ENCODE measurements at regions not wholly inside any gene's neighbourhood (a gene's known extent, or its start where the extent isn't known, plus 50 kb on each side); places are given as distances from the start of the nearest gene placed in this dataset.
"Not testable (repeated sequence)": the region's sequence is repeated elsewhere in the genome, so short reads cannot be mapped to it uniquely, and the experiment has no call there.

DNA sequence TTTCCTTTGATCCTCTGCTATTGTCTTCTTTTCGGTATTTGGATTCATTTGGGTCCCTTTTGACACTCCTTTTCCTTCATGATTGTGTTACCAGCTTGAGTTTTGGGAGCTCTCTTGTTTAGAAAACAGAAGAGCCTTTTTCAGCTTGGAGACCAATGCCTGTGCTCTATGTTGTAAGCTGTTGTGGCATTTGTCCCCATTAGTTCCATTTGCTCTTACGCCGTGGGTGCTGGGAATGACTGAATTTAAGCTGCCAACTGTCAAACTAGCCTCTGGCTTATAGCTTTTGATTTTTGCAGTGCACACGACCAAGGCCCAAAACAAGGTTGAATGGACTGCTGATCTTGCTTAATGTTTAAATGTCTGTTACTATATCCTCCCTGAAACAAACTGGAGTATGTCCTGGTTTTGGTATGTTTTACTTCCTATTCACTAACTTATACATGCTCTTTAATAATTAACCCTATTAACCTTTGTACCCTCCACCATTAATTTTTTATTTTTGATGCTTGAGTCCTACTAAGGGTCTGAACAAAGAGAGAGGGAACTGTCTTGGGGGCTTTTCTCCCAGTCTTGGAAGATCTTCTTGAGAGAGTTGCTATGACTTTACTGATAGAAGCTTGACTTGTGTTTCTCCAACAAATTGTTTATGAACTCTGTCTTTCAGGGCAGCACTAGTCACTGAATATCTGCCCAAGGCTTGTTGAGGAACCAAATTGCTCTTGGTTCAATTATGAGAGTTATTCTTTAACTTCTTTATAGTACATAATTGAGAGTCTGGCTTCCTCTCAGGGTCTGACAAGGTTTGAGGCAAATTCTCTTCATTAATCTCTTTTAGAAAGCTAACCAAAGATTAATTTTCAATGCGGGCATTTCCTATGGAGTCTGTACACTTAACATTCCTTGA lies 100.3 kb upstream of the SIRPG start:
- FAIRE-seq: no peak
- no peak for DNase-seq (ENCODE audit: insufficient read length, low spot score)

DNA sequence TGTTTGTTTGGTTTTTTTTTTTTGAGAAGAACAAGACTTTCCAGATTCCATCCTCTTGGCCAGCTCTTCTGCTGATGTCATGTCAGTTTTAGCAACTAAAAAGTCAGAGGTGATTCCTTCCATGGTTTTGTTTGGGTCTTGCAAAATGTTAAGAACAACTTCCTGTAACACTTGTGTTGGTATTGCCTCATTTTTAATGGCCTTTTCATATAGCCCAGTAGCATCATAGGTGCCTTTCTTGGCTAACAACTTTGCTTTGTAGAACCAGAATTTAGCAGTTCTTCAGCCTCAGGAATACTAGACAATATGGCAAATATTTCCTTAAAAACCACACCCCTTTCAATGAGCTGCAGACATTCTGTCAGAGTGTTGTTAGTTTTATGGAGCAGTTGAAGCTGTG lies 99.5 kb upstream of the SIRPG start:
- no peak for FAIRE-seq
- DNase-seq (ENCODE audit: insufficient read length, low spot score): no peak

DNA sequence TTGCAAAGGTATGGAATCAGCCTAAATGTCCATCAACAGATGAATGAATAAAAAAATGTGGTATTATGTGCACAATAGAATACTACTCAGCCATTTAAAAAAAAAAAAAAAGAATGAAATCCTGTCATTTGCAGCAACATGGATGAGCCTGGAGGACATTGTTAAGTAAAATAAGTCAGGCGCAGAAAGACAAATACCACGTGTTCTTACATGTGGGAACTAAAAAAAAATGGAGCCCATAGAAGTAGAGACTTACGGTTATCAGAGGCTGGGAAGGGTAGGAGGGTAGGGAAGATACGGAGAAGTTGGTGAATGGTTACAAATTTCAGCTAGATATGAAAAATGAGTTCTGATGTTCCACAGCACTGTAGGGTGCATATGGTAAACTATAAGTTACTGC lies 97.2 kb upstream of the SIRPG start:
- no peak for DNase-seq (ENCODE audit: insufficient read length, low spot score)

DNA sequence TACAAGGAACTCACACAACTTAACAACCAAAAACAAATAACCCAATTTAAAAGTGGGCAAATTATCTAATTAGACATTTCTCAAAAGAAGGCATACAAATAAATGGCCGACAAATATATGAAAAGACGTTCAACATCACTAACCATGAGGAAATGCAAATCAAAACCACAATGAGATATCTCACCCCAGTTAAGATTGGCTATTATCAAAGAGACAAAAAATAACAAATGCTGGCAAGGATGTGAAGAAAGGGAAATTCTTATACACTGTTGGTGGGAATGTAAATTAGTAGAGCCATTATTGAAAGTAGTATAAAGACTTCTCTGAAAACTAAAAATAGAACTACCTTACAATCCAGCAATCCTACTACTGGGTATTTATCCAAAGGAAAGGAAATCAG lies 96.7 kb upstream of the SIRPG start:
- DNase-seq (ENCODE audit: insufficient read length, low spot score) (no peak), FAIRE-seq (no peak)

More for the DNA sequence above, 97.2 kb upstream of the SIRPG start:
- no peak for FAIRE-seq

DNA sequence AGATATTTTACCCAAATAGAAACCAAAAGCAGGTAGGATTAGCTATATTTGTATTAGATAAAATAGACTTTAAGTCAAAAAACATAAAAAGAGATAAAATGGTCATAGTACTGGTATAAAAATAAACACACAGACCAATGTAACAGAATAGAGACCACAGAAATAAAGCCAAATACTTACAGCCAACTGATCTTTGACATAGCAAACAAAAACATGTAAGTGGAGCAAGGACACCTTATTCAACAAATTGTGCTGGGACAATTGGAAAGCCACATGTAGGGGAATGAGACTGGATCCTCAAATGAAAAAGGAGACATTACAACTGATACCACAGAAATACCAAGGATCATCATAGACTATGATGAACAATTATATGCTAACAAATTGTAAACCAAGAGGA lies 94.5 kb upstream of the SIRPG start:
- DNase-seq (ENCODE audit: insufficient read length, low spot score) (no peak), FAIRE-seq (no peak)

DNA sequence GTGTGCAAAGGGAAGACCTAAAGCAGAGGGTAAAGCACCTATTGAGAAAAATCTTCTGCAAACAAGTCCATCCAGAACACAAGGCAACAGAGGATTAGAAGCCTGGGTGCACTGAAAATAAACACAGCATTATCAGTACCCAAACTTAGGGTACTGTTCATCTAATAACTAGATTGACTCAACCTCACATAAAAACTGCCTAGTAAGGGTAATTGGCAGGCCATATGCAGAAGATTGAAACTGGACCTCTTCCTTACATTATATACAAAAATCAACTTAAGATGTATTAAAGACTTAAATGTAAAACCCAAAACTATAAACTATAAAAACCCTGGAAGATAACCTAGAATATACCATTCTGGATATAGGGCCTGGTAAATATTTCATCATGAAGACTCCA lies 91.2 kb upstream of the SIRPG start:
- DNase-seq (ENCODE audit: insufficient read length, low spot score) (no peak), FAIRE-seq (no peak)

DNA sequence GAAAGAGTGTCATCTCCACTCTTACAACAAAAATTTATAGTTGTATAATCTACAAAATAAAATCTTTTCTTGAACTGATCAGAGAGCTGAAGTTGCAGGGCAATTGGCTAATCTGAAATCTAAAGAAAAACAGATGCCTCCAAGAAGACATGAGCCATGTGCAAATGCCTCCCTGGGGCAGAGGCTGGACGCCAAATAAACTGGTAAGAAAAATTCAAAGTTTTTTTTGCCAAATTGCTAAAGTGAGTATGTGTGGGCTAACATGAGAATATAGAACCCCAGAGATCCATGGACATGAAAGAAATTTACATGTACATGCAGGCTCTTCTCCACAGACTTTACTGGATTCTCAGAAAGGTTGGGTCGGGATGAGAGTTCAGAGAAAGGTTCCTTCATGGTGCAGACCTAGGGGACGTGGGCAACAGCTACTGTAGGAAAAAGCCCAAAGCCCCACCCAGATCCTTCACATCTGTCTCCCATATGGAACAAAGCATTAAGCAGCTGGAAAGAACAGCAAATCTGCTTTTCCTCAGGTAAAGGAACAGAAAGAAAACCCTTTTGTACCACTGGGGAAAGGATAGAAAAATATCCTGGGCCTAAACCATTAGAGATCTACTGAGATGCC lies 90.5 kb upstream of the SIRPG start:
- no peak for DNase-seq (ENCODE audit: insufficient read length, low spot score)
- FAIRE-seq: no peak

DNA sequence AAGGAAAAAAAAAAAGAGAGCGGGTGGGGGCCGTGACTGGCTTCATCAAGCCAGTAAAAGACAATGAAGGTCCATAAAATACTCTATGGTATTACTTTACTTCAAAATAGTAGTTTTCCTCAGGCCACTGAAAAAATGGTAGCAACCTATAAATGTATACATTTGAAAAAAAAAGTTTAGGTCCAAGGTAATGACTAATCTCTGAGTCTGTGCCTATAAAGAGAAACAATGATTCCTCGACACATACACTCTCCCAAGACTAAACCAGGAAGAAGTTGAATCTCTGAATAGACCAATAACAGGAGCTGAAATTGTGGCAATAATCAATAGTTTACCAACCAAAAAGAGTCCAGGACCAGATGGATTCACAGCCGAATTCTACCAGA lies 84.5 kb upstream of the SIRPG start:
- not testable (repeated sequence) for DNase-seq (ENCODE audit: insufficient read length, low spot score); FAIRE-seq

DNA sequence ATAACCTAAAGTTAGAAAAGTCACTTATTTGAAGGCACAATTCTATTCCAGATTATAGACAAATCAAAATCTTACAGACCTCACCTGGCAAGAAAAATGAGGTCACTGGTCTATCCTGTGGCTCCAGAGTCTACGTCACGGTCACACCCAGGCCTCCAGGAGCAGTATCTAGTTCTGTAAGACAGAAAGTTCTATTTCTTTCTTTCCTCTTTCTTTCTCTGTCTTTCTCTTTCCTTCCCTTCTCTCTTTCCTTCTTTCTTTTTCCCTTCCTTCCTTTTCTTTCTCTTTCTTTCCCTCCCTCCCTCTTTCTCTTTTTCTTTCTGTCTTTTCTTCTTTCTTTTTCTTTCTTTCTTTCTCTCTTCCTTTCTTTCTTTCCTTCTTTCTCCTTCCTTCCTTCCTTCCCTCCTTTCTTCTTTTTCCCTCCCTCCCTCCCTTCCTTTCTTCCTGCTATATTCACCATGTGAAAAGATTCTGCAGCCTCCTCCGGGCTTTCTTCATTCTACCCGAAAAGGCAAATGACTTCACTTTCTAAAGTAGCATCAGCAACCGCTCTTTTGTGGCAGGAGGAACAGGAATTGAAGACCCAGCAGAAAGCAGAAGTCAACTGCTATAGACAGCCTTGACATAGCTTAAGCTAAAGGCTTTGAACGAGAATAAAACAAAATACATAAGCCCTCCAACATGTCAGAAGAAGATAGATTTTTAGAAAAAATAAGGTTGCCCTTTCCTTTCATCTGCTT lies 83.9 kb upstream of the SIRPG start:
- FAIRE-seq (no peak), DNase-seq (ENCODE audit: insufficient read length, low spot score) (no peak)

DNA sequence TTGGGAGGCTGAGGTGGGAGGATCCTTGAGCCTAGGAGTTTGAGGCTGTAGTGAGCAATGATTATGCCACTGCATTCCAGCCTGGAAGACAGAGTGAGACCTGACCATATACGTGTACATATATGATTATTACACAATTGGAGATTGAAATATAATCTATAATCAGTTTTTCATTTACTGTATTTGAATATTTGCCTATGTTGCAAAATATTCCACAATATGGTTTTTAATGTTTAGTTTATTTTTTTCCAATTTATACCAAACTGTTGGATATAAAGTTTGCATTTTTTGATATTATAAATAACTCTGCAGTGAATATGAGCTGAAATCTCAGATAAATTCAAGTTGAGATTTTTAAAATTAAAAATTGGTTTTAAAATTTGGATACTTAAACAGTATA lies 79.6 kb upstream of the SIRPG start:
- FAIRE-seq: no peak
- no peak for DNase-seq (ENCODE audit: insufficient read length, low spot score)

DNA sequence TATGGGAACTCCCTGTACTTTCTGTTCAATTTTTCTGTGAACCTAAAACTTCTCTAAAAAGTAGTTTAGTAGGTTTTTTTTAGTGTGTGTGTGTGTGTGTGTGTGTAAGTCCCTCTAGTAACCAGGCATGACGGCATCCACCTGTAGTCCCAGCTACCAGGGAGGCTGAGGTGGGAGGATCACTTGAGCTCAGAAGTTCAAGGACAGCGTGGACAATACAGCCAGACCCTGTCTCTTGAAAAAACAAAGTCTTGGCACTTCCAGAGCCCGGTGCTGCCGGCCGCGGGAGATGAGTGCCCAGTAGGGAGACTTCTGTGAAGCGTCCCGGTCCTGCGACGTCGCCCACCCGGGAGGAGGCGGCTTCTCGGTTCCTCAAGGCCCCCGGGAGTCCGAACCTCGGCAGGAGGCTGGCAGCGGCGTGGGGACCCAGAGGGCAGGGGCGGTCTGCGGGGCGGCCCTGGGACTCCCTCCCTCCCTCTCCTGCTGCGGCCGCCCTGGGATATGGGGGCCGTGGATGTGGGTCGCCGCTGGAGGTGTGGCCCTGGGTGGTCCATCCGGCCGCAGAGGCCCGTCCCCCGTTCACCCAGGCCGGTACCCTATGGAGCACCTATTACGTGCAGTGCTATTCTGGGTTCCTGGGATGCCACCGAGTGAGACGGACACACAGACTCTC lies 78.0 kb upstream of the SIRPG start:
- no peak for FAIRE-seq
- no peak for DNase-seq (ENCODE audit: insufficient read length, low spot score)

DNA sequence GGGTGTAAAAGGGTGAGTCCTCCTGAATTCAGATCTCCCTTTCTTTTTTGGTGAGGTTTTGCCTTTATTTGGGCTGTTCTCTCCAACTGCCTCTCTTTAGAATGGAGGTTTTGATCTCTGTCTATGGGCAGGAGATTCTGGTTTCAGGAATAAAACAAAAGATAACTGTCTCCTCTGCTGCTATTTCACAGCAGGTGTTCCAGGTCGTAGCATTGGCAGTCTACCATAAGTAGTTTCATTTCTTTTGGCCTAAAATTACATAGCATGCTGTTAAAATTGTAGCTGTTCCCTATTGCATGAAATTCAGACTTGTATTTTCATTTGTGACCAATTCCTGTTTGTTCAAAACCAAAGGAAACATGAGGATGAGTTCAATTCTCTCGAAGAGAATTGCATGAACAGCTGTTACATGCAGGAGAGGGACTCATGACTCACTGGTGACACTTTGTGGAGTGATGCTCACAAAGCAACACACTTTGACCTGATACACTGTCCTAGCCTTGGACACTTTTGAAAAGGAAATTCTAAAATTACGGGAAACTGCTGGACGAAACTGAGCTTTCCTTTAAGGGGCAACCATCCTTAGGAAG lies 76.8 kb upstream of the SIRPG start:
- FAIRE-seq: no peak

DNA sequence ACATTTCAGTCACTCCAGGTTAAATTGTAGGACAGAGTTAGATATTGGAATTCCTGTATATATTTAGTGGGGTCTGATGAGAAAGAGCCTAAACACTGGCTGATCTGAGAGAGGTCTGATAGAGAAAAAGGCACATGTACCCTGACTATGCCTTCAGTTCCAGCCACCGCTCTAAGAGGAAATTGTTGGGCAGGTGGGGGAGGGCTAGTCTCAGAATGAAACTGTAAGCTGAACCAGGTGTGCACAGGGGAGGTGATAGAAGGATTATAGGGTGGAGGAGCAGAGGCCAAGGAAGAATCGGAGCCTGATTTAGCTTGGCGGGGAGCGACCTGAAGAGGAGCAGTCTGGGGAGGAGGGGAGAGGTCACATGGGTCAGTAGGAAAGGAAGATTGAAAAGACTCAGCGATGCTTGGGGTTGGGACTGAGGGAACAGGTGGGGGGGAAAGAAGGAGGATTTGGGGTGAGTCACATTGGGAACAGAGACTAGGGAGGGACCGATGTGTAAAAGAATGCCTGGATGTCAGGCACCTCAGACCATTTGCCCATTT lies 74.3 kb upstream of the SIRPG start:
- DNase-seq (ENCODE audit: insufficient read length, low spot score); FAIRE-seq: not testable (repeated sequence)

More for the DNA sequence above, 76.8 kb upstream of the SIRPG start:
- peak; percentile 29 for DNase-seq (ENCODE audit: insufficient read length, low spot score)

DNA sequence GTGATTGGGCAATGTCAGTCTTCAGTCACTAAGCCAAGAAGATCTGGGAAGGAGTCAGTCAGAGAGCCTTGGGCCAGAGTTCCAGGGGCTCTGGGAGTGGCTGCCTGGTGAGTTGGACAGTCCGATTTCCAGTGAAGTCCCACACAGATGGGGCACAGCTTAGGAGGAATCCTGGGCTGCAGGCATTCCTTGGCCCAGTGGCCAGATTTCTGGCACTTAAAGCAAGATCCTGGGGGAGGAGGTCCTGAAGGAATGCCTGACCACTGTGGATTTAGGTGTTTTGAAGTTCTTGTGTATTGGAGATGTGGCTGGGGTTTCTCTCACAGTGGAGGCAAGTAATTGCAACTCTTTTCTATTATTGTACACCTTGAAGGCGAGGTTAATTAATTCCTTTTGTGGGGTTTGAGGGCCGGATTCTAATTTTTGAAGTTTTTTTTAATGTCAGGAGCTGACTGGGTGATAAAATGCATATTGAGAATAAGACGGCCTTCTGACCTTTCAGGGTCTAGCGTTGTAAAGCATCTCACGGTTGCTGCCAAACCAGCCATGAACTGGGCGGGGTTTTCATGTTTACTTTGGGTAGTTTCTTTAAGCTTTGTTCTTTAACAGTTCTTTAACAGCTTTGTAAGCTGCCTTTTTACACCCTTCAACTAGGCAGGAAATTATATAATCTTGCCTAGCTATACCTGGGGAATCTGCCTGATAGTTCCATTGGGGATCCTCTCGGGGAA lies 73.6 kb upstream of the SIRPG start:
- not testable (repeated sequence) for FAIRE-seq; DNase-seq (ENCODE audit: insufficient read length, low spot score)

DNA sequence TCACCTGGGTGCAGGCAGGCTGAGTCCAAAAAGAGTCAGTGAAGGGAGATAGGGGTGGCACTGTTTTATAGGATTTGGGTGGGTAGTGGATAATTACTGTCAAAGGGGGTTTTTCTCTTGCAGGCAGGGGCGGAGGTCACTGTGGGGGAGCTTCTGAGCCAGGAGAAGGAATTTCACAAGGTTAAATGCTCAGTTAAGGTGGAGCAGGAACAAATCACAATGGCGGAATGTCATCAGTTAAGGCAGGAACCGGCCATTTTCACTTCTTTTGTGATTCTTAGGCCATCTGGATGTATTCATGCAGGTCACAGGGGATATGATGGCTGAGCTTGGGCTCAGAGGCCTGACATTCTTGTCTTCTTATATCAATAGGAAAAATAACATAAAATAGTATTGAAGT lies 69.7 kb upstream of the SIRPG start:
- DNase-seq (ENCODE audit: insufficient read length, low spot score); FAIRE-seq: not testable (repeated sequence)

DNA sequence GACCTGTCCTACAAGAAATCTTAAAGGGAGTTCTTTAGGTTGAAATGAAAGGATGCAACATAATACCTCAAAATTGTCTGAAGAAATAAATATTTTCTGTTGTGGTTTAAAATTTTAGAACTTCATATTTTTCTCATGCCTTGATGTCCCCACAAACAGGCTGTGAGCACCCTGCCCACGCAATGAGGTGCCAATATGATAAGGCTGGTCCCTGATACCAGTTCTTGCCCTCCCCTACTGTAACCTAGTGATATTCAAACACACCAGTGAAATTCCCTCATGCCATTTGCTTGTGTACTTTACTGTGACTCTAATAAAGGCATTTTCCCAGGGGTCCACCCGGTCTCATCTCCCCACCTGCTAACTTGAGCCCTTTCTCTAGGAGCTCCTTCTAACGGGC lies 67.3 kb upstream of the SIRPG start:
- DNase-seq (ENCODE audit: insufficient read length, low spot score): no peak
- FAIRE-seq: no peak

DNA sequence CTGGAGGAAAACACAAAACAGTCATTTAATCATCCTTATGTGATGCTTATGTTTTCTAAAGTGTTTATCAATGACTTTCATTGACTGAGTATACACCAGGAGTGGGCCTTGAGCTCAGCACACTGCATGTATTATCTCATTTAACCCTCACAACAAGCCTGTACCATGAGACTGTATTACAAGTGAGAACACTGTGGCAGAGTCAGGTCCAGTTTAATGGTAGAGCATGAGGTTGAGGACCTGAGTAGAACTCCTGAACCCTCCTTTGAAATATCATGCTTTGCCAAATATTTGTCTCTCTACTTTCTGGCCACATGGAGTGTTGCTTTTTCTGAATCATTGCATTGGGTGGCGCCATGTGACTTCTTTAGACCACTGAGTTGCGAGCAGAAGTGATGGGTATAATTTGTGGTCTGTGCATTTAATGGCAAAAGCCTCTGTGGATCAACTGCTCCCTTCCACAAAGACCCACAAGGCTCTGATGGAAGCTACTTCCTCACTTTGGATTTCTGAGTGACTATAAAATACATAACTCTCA lies 65.0 kb upstream of the SIRPG start:
- FAIRE-seq (no peak), DNase-seq (ENCODE audit: insufficient read length, low spot score) (no peak)

DNA sequence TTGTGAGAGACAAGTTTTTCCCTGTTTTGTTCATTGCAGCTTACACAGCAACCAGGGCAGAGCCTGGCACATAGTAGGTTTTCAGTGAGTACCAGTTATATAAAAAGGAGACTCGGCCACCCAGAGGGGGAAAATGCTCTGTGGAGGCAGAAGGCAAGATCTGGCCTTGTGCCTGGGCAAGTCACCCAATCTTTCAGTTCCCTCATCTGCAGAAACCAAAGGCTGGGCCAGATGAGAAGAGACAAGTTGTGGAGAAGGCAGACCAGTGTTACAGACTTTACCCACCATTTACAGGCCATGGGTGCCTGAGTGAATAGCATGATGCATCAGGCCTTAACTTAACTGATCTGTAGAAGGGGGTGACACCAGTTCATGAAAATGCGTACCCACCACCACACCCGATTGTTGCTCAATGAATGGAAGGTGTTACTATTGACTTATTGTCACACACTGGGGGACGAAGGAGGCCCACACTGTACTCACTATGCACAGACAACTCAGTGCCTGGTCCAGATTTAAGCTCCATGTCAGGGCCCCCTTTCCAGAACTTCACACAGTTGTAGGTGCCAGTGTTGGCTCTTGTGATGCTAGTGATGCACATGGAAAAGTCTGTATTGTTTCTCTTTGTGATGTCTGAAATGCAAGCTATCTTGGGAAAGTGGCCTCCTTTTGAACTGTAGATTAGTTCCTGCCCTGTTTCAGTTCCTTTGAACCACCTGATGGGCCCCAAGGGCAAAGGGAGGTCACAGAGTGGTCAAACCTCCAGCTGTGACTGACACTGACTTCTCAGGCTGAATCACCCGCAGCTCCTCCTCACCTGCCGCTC lies 64.3 kb upstream of the SIRPG start:
- FAIRE-seq: no peak
- DNase-seq (ENCODE audit: insufficient read length, low spot score): no peak
